ENCODE measurements at regions not wholly inside any gene's neighbourhood (a gene's known extent, or its start where the extent isn't known, plus 50 kb on each side); places are given as distances from the start of the nearest gene placed in this dataset.

- H3K27me3 ChIP-seq (ENCODE audit: control insufficient read depth in 1 of 2, insufficient read depth in 2 of 2, low read length in 2 of 2) = no peaks in the 10 kb centered on the region
- H3K4me3 ChIP-seq (ENCODE audit: low read depth in 1 of 2, low read length in 2 of 2) = no peak overlapping the region
- no peaks in the 10 kb centered on the region for H3K36me3 ChIP-seq (ENCODE audit: insufficient read depth, low read length)
- no peak overlapping the region for H3K9ac ChIP-seq (ENCODE audit: low read length)
- peaks cover 6% of the 10 kb centered on the region for H3K4me1 ChIP-seq (ENCODE audit: insufficient read depth, low read length)
- peak overlapping the region; percentile 25 for H3K27ac ChIP-seq (ENCODE audit: low read depth, low read length)
- no peaks in the 10 kb centered on the region for H3K9me3 ChIP-seq (ENCODE audit: low read length)
Observed at GRCh38 chr17:68777856-68778694, 176.9 kb upstream of the FAM20A start.

GRCh38 chr17:68777243-68777855, 176.2 kb upstream of the FAM20A start:
- Histone ChIP-seq H3K36me3 (ENCODE audit: insufficient read depth, low read length) (no peaks in the 10 kb centered on the region), H3K4me3 (ENCODE audit: low read depth in 1 of 2, low read length in 2 of 2) (no peak overlapping the region), H3K9ac (ENCODE audit: low read length) (no peak overlapping the region), H3K4me1 (ENCODE audit: insufficient read depth, low read length) (peaks cover 6% of the 10 kb centered on the region), H3K27ac (ENCODE audit: low read depth, low read length) (peak overlapping the region; percentile 25), H3K9me3 (ENCODE audit: low read length) (no peaks in the 10 kb centered on the region), H3K27me3 (ENCODE audit: control insufficient read depth in 1 of 2, insufficient read depth in 2 of 2, low read length in 2 of 2) (no peaks in the 10 kb centered on the region)

- H3K9ac ChIP-seq (ENCODE audit: low read length) = no peak overlapping the region
- no peaks in the 10 kb centered on the region for H3K27me3 ChIP-seq (ENCODE audit: control insufficient read depth in 1 of 2, insufficient read depth in 2 of 2, low read length in 2 of 2)
- H3K27ac ChIP-seq (ENCODE audit: low read depth, low read length) = peak overlapping the region; percentile 14
- peaks cover 6% of the 10 kb centered on the region for H3K4me1 ChIP-seq (ENCODE audit: insufficient read depth, low read length)
- no peak overlapping the region for H3K4me3 ChIP-seq (ENCODE audit: low read depth in 1 of 2, low read length in 2 of 2)
- H3K9me3 ChIP-seq (ENCODE audit: low read length) = no peaks in the 10 kb centered on the region
- H3K36me3 ChIP-seq (ENCODE audit: insufficient read depth, low read length) = no peaks in the 10 kb centered on the region
Observed at GRCh38 chr17:68776451-68776850, 175.3 kb upstream of the FAM20A start.

GRCh38 chr17:68775969-68776368, 174.8 kb upstream of the FAM20A start:
- Histone ChIP-seq H3K4me3 (ENCODE audit: low read depth in 1 of 2, low read length in 2 of 2) (no peak overlapping the region), H3K9ac (ENCODE audit: low read length) (no peak overlapping the region), H3K27me3 (ENCODE audit: control insufficient read depth in 1 of 2, insufficient read depth in 2 of 2, low read length in 2 of 2) (no peaks in the 10 kb centered on the region), H3K27ac (ENCODE audit: low read depth, low read length) (no peak overlapping the region), H3K9me3 (ENCODE audit: low read length) (no peaks in the 10 kb centered on the region), H3K4me1 (ENCODE audit: insufficient read depth, low read length) (peaks cover 6% of the 10 kb centered on the region), H3K36me3 (ENCODE audit: insufficient read depth, low read length) (no peaks in the 10 kb centered on the region)

- Histone ChIP-seq H3K27ac (ENCODE audit: low read depth, low read length) (no peak overlapping the region), H3K9me3 (ENCODE audit: low read length) (no peaks in the 10 kb centered on the region), H3K36me3 (ENCODE audit: insufficient read depth, low read length) (no peaks in the 10 kb centered on the region), H3K4me1 (ENCODE audit: insufficient read depth, low read length) (peaks cover 6% of the 10 kb centered on the region), H3K27me3 (ENCODE audit: control insufficient read depth in 1 of 2, insufficient read depth in 2 of 2, low read length in 2 of 2) (no peaks in the 10 kb centered on the region), H3K4me3 (ENCODE audit: low read depth in 1 of 2, low read length in 2 of 2) (no peak overlapping the region), H3K9ac (ENCODE audit: low read length) (no peak overlapping the region)
Observed at GRCh38 chr17:68775318-68775717, 174.2 kb upstream of the FAM20A start.

GRCh38 chr17:68771867-68772515, 170.8 kb upstream of the FAM20A start:
- H3K4me3 ChIP-seq (ENCODE audit: low read depth in 1 of 2, low read length in 2 of 2) = peak overlapping the region in 1 of 2 donors; percentile 37
- peak overlapping the region; percentile 52 for H3K27ac ChIP-seq (ENCODE audit: low read depth, low read length)
- H3K36me3 ChIP-seq (ENCODE audit: insufficient read depth, low read length) = no peaks in the 10 kb centered on the region
- H3K9ac ChIP-seq (ENCODE audit: low read length) = no peak overlapping the region
- no peaks in the 10 kb centered on the region for H3K4me1 ChIP-seq (ENCODE audit: insufficient read depth, low read length)
- no peaks in the 10 kb centered on the region for H3K9me3 ChIP-seq (ENCODE audit: low read length)
- H3K27me3 ChIP-seq (ENCODE audit: control insufficient read depth in 1 of 2, insufficient read depth in 2 of 2, low read length in 2 of 2) = no peaks in the 10 kb centered on the region

GRCh38 chr17:68768804-68769203, 167.6 kb upstream of the FAM20A start:
- H3K27ac ChIP-seq (ENCODE audit: low read depth, low read length) = no peak overlapping the region
- H3K36me3 ChIP-seq (ENCODE audit: insufficient read depth, low read length) = no peaks in the 10 kb centered on the region
- no peaks in the 10 kb centered on the region for H3K27me3 ChIP-seq (ENCODE audit: control insufficient read depth in 1 of 2, insufficient read depth in 2 of 2, low read length in 2 of 2)
- no peaks in the 10 kb centered on the region for H3K4me1 ChIP-seq (ENCODE audit: insufficient read depth, low read length)
- H3K4me3 ChIP-seq (ENCODE audit: low read depth in 1 of 2, low read length in 2 of 2) = no peak overlapping the region
- H3K9me3 ChIP-seq (ENCODE audit: low read length) = no peaks in the 10 kb centered on the region
- no peak overlapping the region for H3K9ac ChIP-seq (ENCODE audit: low read length)

- Histone ChIP-seq H3K4me1 (ENCODE audit: insufficient read depth, low read length) (no peaks in the 10 kb centered on the region), H3K27ac (ENCODE audit: low read depth, low read length) (no peak overlapping the region), H3K4me3 (ENCODE audit: low read depth in 1 of 2, low read length in 2 of 2) (no peak overlapping the region), H3K27me3 (ENCODE audit: control insufficient read depth in 1 of 2, insufficient read depth in 2 of 2, low read length in 2 of 2) (no peaks in the 10 kb centered on the region), H3K9ac (ENCODE audit: low read length) (no peak overlapping the region), H3K9me3 (ENCODE audit: low read length) (no peaks in the 10 kb centered on the region), H3K36me3 (ENCODE audit: insufficient read depth, low read length) (no peaks in the 10 kb centered on the region)
Observed at GRCh38 chr17:68766640-68767039, 165.5 kb upstream of the FAM20A start.

- Histone ChIP-seq H3K36me3 (ENCODE audit: insufficient read depth, low read length) (no peaks in the 10 kb centered on the region), H3K27ac (ENCODE audit: low read depth, low read length) (no peak overlapping the region), H3K4me3 (ENCODE audit: low read depth in 1 of 2, low read length in 2 of 2) (no peak overlapping the region), H3K9me3 (ENCODE audit: low read length) (no peaks in the 10 kb centered on the region), H3K9ac (ENCODE audit: low read length) (no peak overlapping the region), H3K4me1 (ENCODE audit: insufficient read depth, low read length) (peaks cover 5% of the 10 kb centered on the region), H3K27me3 (ENCODE audit: control insufficient read depth in 1 of 2, insufficient read depth in 2 of 2, low read length in 2 of 2) (no peaks in the 10 kb centered on the region)
Observed at GRCh38 chr17:68763562-68763961, 162.4 kb upstream of the FAM20A start.

- no peak overlapping the region for H3K9ac ChIP-seq (ENCODE audit: low read length)
- no peak overlapping the region for H3K4me3 ChIP-seq (ENCODE audit: low read depth in 1 of 2, low read length in 2 of 2)
- H3K4me1 ChIP-seq (ENCODE audit: insufficient read depth, low read length) = peaks cover 5% of the 10 kb centered on the region
- no peaks in the 10 kb centered on the region for H3K27me3 ChIP-seq (ENCODE audit: control insufficient read depth in 1 of 2, insufficient read depth in 2 of 2, low read length in 2 of 2)
- no peaks in the 10 kb centered on the region for H3K9me3 ChIP-seq (ENCODE audit: low read length)
- no peaks in the 10 kb centered on the region for H3K36me3 ChIP-seq (ENCODE audit: insufficient read depth, low read length)
- H3K27ac ChIP-seq (ENCODE audit: low read depth, low read length) = no peak overlapping the region
Observed at GRCh38 chr17:68762911-68763310, 161.7 kb upstream of the FAM20A start.

- Histone ChIP-seq H3K9me3 (ENCODE audit: low read length) (no peaks in the 10 kb centered on the region), H3K27ac (ENCODE audit: low read depth, low read length) (no peak overlapping the region), H3K27me3 (ENCODE audit: control insufficient read depth in 1 of 2, insufficient read depth in 2 of 2, low read length in 2 of 2) (no peaks in the 10 kb centered on the region), H3K9ac (ENCODE audit: low read length) (no peak overlapping the region), H3K4me3 (ENCODE audit: low read depth in 1 of 2, low read length in 2 of 2) (no peak overlapping the region), H3K4me1 (ENCODE audit: insufficient read depth, low read length) (peaks cover 5% of the 10 kb centered on the region), H3K36me3 (ENCODE audit: insufficient read depth, low read length) (no peaks in the 10 kb centered on the region)
Observed at GRCh38 chr17:68760141-68760475, 158.9 kb upstream of the FAM20A start.
